ENCODE measurements at regions not wholly inside any gene's neighbourhood (a gene's known extent, or its start where the extent isn't known, plus 50 kb on each side); places are given as distances from the start of the nearest gene placed in this dataset.

DNA sequence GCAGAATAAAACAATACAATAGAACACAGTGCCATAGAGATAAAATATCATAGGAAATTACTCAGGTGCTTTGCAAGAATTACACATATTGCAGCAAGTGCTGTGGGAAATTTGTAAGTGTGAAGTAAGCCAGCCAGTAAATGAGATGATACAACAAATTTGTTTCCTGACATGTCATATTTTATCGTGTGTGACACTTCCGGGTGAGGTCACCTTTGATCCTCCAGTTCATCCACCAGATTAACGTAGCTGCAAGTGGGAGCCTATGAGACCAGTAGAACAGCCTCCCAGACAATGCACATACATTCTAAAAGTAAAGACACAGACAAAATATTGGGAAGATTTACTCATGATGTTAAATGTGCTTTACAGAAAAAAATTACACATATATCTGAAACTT, 72.2 kb downstream of the PRDM9 start:
- Histone ChIP-seq H3K36me3 (no peaks in the 10 kb centered on the region), H3K9me3 (no peaks in the 10 kb centered on the region), H3K4me3 (no peak overlapping the region), H3K27me3 (no peaks in the 10 kb centered on the region)
- DNase-seq = no peak

DNA sequence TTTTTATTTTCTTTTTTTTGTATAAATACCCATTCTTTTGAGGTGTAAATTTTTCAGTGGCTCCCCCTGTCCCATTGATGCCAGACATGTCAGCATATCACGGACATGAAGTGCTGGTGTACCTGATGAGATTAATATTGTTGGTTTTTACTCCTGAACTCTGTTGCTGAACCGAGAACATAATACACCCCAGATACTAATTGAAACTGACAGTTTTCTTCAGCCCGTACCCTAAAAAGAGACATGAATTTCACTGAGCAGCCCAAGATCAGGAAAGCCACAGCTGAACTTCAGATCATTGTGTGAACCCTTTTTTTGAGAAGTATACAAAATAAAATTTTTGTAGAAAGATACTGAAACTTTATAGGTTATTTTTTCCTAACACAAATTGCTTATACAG, 75.7 kb downstream of the PRDM9 start:
- DNase-seq = no peak
- H3K4me3 ChIP-seq = no peak overlapping the region
- no peaks in the 10 kb centered on the region for H3K27me3 ChIP-seq
- H3K36me3 ChIP-seq = no peaks in the 10 kb centered on the region
- no peaks in the 10 kb centered on the region for H3K9me3 ChIP-seq

GRCh38 chr5:23588841-23589326, 81.5 kb downstream of the PRDM9 start:
- no peak for DNase-seq
- Histone ChIP-seq H3K36me3 (no peaks in the 10 kb centered on the region), H3K9me3 (no peaks in the 10 kb centered on the region), H3K27me3 (no peaks in the 10 kb centered on the region), H3K4me3 (no peak overlapping the region)

DNA sequence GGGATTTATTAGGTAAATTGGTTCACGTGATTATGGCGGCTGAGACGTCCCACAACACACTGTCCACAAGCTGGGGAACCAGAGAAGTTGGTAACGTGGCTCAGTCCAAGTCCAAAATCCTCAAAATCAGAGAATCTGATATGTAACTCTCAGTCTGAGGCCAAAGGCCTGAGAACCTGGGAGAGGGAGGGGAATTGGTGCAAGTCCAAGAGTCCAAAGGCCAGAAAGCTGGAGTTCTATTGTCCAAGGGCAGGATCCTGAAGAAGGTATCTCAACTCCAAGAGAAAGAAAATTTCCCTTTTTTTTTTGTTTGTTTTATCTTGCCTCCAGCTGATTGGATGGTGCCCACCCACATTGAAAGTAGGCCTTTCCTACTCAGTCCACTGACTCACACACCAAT, 83.8 kb downstream of the PRDM9 start:
- H3K9me3 ChIP-seq = no peaks in the 10 kb centered on the region
- no peak for DNase-seq
- no peaks in the 10 kb centered on the region for H3K27me3 ChIP-seq
- H3K36me3 ChIP-seq = no peaks in the 10 kb centered on the region
- no peak overlapping the region for H3K4me3 ChIP-seq

DNA sequence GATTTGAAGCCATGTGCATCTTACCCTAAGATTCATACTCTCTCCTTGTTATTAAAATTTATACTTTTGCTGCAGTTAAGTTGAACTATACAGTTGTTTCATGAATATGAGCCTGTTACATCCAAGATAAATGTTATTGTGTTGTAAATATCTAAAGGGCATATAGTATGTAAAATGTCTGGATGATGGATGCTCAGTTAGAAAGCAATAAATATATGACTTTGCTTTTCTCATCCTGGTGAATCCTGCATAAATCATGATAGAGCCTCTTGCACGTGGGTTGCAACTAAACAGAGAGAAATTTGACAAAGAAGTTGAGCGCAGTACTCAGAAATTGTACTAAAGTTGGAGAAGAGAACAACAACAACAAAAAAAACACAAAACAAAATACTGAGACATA, 99.5 kb downstream of the PRDM9 start:
- no peaks in the 10 kb centered on the region for H3K9me3 ChIP-seq
- DNase-seq = no peak
- no peaks in the 10 kb centered on the region for H3K27me3 ChIP-seq
- H3K36me3 ChIP-seq = no peaks in the 10 kb centered on the region
- no peak overlapping the region for H3K4me3 ChIP-seq

DNA sequence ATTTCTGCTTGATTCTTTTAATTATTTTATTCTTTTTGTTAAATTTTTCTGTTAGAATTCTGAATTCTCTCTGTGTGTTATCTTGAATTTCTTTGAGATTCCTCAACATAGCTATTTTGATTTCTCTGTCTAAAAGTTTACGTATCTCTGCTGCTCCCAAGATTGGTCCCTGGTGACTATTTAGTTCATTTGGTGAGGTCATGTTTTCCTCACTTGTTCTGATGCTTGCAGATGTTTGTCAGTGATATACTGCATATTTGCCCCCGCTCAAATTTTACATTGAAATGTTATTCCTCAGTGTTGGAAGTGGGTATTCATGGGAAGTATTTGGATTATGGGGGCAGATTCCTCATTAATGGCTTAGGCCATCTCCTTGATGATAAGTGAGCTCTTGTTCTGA, 105.3 kb downstream of the PRDM9 start:
- no peak overlapping the region for H3K4me3 ChIP-seq
- no peaks in the 10 kb centered on the region for H3K9me3 ChIP-seq
- DNase-seq = no peak

DNA sequence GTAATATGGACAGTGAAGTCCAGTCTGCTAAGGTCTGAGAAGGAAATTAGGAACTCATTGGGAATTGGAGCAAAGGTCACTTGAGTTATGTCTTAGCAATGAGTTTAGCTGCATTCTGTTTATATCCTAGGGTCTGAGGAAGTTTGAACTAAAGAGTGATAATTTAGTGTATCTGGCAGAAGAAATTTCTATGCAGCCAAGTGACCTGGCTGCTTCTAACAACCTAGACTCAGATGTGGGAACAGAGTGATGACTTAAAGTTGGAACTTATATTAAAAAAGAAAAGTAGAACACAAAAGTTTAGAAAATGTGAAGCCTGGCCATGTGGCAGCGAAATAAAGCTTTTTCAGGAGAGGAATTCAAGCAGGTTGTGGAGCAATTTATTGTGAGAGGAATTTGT, 106.2 kb downstream of the PRDM9 start:
- Histone ChIP-seq H3K27me3 (no peaks in the 10 kb centered on the region), H3K4me3 (no peak overlapping the region), H3K9me3 (no peaks in the 10 kb centered on the region), H3K36me3 (no peaks in the 10 kb centered on the region)
- no peak for DNase-seq

More for the DNA sequence above, 105.3 kb downstream of the PRDM9 start:
- H3K27me3 ChIP-seq = no peaks in the 10 kb centered on the region
- no peaks in the 10 kb centered on the region for H3K36me3 ChIP-seq

DNA sequence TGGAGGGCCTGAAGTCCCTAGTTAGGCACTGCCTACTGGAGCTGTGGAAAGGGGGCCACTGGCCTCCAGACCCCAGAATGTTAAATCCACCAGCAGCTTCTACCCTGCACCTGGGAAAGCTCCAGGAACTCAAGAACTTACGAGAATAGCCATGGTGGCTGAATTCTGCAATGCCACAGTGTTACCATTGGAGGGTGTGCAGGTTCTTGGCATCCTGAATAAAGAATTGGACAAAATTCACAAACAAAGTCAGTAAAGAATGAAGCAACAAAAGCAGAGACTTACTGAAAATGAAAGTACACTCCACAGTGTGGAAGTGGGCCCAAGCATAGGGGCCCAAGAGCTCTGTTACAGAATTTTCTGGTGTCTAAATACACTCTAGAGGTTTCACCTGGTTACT, 107.0 kb downstream of the PRDM9 start:
- Histone ChIP-seq H3K36me3 (no peaks in the 10 kb centered on the region), H3K27me3 (no peaks in the 10 kb centered on the region)

GRCh38 chr5:23626961-23627360, 119.6 kb downstream of the PRDM9 start:
- Histone ChIP-seq H3K36me3 (no peaks in the 10 kb centered on the region), H3K27me3 (no peaks in the 10 kb centered on the region), H3K9me3 (no peaks in the 10 kb centered on the region), H3K4me3 (no peak overlapping the region)
- DNase-seq = no peak

More for the DNA sequence above, 107.0 kb downstream of the PRDM9 start:
- no peaks in the 10 kb centered on the region for H3K9me3 ChIP-seq
- no peak overlapping the region for H3K4me3 ChIP-seq
- DNase-seq = no peak

DNA sequence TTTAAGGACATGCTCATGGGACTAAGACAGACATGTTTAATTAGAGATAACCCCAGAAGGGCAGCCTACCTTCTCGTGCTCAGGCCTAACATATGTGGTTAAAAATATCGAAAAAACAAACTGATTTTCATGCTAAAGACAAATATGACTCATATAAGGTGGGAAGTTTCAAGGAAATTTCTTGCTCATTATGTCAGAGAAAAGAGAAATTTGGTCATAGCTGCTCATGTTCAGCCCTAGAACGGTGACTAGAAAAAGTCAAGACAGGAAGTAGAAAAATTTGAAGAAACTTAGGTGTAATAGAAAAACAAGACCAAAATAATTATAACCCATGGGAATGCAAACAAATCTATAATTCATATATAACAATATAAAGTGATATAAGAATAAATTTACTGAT, 120.6 kb downstream of the PRDM9 start:
- H3K9me3 ChIP-seq = no peaks in the 10 kb centered on the region
- DNase-seq = no peak
- no peaks in the 10 kb centered on the region for H3K36me3 ChIP-seq
- no peaks in the 10 kb centered on the region for H3K27me3 ChIP-seq
- H3K4me3 ChIP-seq = no peak overlapping the region

DNA sequence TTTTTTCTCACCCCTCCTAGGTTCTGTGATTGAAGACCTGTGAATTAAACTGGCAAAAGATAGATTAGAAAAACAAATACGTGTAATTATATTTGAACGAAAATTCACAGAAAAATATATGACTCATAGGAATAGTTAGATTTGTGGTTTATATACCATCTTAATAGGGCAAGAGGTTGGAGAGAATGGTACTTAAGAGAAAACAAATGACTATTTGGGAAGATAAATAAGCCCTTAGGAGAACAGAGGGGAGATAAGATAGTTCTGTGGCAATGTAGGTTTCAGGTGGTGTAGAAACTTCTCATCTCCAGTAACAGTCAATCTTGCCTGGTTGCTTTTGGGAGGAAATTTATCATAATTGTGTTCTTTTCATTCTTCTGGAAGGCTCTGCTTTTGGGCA, 122.0 kb downstream of the PRDM9 start:
- no peak for DNase-seq
- Histone ChIP-seq H3K36me3 (no peaks in the 10 kb centered on the region), H3K9me3 (no peaks in the 10 kb centered on the region), H3K4me3 (no peak overlapping the region), H3K27me3 (no peaks in the 10 kb centered on the region)

DNA sequence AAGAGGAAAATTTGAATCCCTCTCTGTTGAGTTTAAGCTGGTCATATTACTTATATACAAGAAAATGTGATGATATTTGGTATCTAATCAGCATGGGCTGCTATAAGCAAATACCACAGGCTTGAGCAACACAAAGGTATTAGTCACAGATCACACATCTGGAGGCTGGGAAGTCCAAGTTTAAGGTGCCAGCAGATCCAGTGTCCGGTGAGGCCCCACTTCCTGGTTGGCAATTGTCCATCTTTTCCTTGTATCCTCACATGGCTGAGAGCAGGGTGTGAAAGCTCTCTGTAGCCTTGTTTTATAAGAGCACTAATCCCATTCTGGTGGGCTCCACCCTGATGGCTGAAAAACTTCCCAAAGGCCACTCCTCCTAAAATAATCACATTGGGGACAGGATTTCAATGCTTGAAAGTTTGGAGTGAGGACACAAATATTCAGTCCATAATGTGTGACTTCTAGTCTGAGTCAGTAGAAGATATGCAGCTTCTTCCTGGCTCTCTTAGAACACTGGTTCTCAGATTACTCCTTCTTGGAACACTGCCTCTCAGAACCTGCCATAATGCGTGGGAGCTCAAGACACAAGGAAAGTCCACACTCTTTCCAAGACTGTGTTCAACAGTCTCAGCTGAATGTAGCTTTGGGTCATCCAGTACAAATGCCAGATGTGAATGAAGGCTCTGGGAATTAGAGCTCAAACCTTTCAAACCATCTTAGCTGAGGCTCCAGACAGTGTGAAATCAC, 124.1 kb downstream of the PRDM9 start:
- no peaks in the 10 kb centered on the region for H3K27me3 ChIP-seq
- DNase-seq = peak; percentile 87
- H3K36me3 ChIP-seq = no peaks in the 10 kb centered on the region
- H3K4me3 ChIP-seq = no peak overlapping the region
- H3K9me3 ChIP-seq = no peaks in the 10 kb centered on the region

- H3K27me3 ChIP-seq = no peaks in the 10 kb centered on the region
- H3K9me3 ChIP-seq = no peaks in the 10 kb centered on the region
- no peaks in the 10 kb centered on the region for H3K36me3 ChIP-seq
- no peak overlapping the region for H3K4me3 ChIP-seq
- no peak for DNase-seq
Measured at GRCh38 chr5:23635938-23636337, 128.5 kb downstream of the PRDM9 start.

- Histone ChIP-seq H3K9me3 (no peaks in the 10 kb centered on the region; the same call in 1 of the 2 replicates), H3K36me3 (no peaks in the 10 kb centered on the region), H3K4me3 (no peak overlapping the region), H3K27me3 (no peaks in the 10 kb centered on the region)
- DNase-seq = no peak
Measured at GRCh38 chr5:23639326-23639725, 131.9 kb downstream of the PRDM9 start.

GRCh38 chr5:23648656-23649055, 141.2 kb downstream of the PRDM9 start:
- no peaks in the 10 kb centered on the region; the same call in none of the 2 replicates for H3K9me3 ChIP-seq
- H3K27me3 ChIP-seq = no peaks in the 10 kb centered on the region
- H3K36me3 ChIP-seq = no peaks in the 10 kb centered on the region
- DNase-seq = peak; percentile 11
- no peak overlapping the region for H3K4me3 ChIP-seq

- H3K36me3 ChIP-seq = no peaks in the 10 kb centered on the region
- H3K27me3 ChIP-seq = no peaks in the 10 kb centered on the region
- no peak for DNase-seq
- H3K9me3 ChIP-seq = no peaks in the 10 kb centered on the region; the same call in none of the 2 replicates
- no peak overlapping the region for H3K4me3 ChIP-seq
Measured at GRCh38 chr5:23649594-23649993, 142.2 kb downstream of the PRDM9 start.

- H3K9me3 ChIP-seq = no peaks in the 10 kb centered on the region
- no peak overlapping the region for H3K4me3 ChIP-seq
- H3K27me3 ChIP-seq = no peaks in the 10 kb centered on the region
- no peaks in the 10 kb centered on the region for H3K36me3 ChIP-seq
- no peak for DNase-seq
Measured at GRCh38 chr5:23655674-23656073, 148.3 kb downstream of the PRDM9 start.

GRCh38 chr5:23675456-23675855, 168.0 kb downstream of the PRDM9 start:
- no peaks in the 10 kb centered on the region for H3K36me3 ChIP-seq
- H3K4me3 ChIP-seq = no peak overlapping the region
- no peaks in the 10 kb centered on the region for H3K27me3 ChIP-seq
- peaks cover 3% of the 10 kb centered on the region for H3K9me3 ChIP-seq
- DNase-seq = peak; percentile 34

All from MG63 (cell line).